Endodermal cell (in vitro differentiated cells): ENCODE measurements at regions not wholly inside any gene's neighbourhood (a gene's known extent, or its start where the extent isn't known, plus 50 kb on each side); places are given as distances from the start of the nearest gene placed in this dataset.
A peak's percentile ranks its signal among the peaks of the same experiment; 100 is the strongest.

Experiments used
- DNase-seq: peaks from one replicate; pipeline ENCODE4 v3.0.0-alpha.2; 2017
- H3K27ac ChIP-seq: 2 replicates; pipeline ENCODE4 v1.5.1; 2013; ENCODE audit warnings: mild to moderate bottlenecking, low read depth, low read length, moderate library complexity
- H3K27me3 ChIP-seq: 2 replicates; pipeline ENCODE4 v1.6.1; 2013; ENCODE audit warnings: mild to moderate bottlenecking, low read length, moderate library complexity; ENCODE audit not compliant: insufficient read depth, control insufficient read depth, poor library complexity, severe bottlenecking
- H3K36me3 ChIP-seq: 2 replicates; pipeline ENCODE4 v1.7.0; 2013; ENCODE audit warnings: mild to moderate bottlenecking, low read length, moderate library complexity; ENCODE audit not compliant: control insufficient read depth, insufficient read depth
- H3K4me1 ChIP-seq: one replicate; pipeline ENCODE4 v1.7.0; 2013; ENCODE audit warnings: low read length; ENCODE audit not compliant: control insufficient read depth, insufficient read depth
- H3K4me3 ChIP-seq: 2 replicates; pipeline ENCODE4 v1.5.1; 2013; ENCODE audit warnings: mild to moderate bottlenecking, low read length, moderate library complexity
- H3K9ac ChIP-seq: 2 replicates; pipeline ENCODE4 v1.6.1; 2013; ENCODE audit warnings: mild to moderate bottlenecking, low read length, moderate library complexity; ENCODE audit not compliant: poor library complexity, severe bottlenecking; ENCODE audit errors: extremely low read depth
- H3K9me3 ChIP-seq: 2 replicates; pipeline ENCODE4 v1.6.1; 2013; ENCODE audit warnings: mild to moderate bottlenecking, low read length, moderate library complexity; ENCODE audit not compliant: control insufficient read depth
- H3K27ac Mint-ChIP-seq: 2 replicates; pipeline ENCODE4 v1.8.0; 2020; ENCODE audit warnings: mixed read lengths
- H3K27me3 Mint-ChIP-seq: 2 replicates; pipeline ENCODE4 v1.8.0; 2021; ENCODE audit warnings: mild to moderate bottlenecking, mixed read lengths; ENCODE audit not compliant: insufficient read depth
- H3K36me3 Mint-ChIP-seq: 2 replicates; pipeline ENCODE4 v1.8.0; 2020; ENCODE audit warnings: low read depth, mixed read lengths
- H3K4me1 Mint-ChIP-seq: 2 replicates; pipeline ENCODE4 v1.8.0; 2020; ENCODE audit warnings: mixed read lengths
- H3K4me3 Mint-ChIP-seq: 2 replicates; pipeline ENCODE4 v1.8.0; 2020; ENCODE audit warnings: mild to moderate bottlenecking, moderate library complexity, mixed read lengths
- H3K9me3 Mint-ChIP-seq: 2 replicates; pipeline ENCODE4 v1.8.0; 2020; ENCODE audit warnings: mild to moderate bottlenecking, mixed read lengths
- WGBS, 2 experiments: methylation state at CpG; one replicate each; pipeline versions ENCODE4 v1.1.5 to v1.1.7; 2013; ENCODE audit warnings: missing lambda C conversion rate in 2 of 2, mixed read lengths in 1 of 2; ENCODE audit not compliant: insufficient coverage in 1 of 2, insufficient read length in 1 of 2; 5-methylcytosine and 5-hydroxymethylcytosine counted together
- TF ChIP-seq, protein P1 (sequence below): fragments of 200-600 bp; sonication (generic); conservative IDR thresholded peaks from 2 replicates; pipeline ENCODE4 v1.5.0; 2021; ENCODE audit warnings: antibody characterized with exemption, mild to moderate bottlenecking

DNA sequence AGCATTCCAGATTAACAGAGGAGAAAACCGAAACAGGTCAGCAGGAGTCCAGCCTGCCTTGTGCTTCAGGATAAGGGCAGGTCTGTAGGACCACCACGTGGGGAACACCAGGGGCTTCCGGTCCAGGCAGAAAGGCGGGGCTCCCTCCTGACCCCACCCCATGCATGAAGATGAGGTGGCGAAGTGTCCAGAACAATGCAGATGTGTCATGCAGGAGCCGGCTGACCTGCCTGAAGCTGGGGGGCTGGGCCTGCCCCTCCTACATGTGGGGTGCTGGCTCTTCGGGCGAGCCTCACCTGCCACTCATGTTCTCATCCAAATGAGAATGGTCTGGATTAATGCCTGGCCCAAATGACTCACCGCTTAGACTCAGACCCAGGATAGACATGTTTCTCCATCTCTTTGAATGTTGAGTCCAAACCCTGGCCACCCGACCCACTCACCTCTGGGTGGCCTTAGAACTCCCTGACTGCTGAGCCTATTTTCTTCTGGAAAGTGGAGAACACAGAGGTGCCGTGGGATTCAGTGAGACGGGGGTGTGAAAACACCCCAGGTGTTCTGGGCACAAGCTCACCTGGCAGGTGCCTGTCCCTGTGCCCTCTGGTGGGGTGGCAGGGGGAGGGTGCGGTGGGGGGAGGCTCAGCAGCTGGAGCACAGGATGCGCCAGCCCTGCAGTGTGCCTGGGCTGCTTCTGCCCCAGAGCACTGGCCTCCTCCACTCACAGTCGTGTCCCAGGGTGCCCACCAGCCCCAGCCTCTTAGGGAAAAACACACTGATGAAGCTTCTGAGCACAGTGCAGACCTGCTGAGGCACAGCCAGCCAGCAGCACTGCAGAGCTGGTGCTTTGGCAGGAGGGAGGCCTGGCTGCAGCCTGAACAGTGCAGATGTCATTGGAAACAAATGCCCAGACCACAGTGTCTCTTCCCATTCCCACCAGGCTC is 55.2 kb upstream of the GDF10 start:
- H3K4me1 ChIP-seq: no peaks in the 10 kb centered on the region
- no peak overlapping the region for H3K9ac ChIP-seq
- 89 to 93% methylated on average over 5 to 14 of the region's 15 CpGs for WGBS, 2 experiments
- DNase-seq: peak; percentile 35
- Mint-ChIP-seq H3K27ac (no peak overlapping the region), H3K4me1 (peaks cover 7% of the 10 kb centered on the region), H3K9me3 (no peaks in the 10 kb centered on the region), H3K36me3 (no peaks in the 10 kb centered on the region), H3K4me3 (no peak overlapping the region), H3K27me3 (peaks cover 25% of the 10 kb centered on the region)
- H3K9me3 ChIP-seq: no peaks in the 10 kb centered on the region
- no peak overlapping the region for H3K4me3 ChIP-seq
- no peak overlapping the region for H3K27ac ChIP-seq
- no peaks in the 10 kb centered on the region for H3K36me3 ChIP-seq
- TF ChIP-seq, protein P1, sequence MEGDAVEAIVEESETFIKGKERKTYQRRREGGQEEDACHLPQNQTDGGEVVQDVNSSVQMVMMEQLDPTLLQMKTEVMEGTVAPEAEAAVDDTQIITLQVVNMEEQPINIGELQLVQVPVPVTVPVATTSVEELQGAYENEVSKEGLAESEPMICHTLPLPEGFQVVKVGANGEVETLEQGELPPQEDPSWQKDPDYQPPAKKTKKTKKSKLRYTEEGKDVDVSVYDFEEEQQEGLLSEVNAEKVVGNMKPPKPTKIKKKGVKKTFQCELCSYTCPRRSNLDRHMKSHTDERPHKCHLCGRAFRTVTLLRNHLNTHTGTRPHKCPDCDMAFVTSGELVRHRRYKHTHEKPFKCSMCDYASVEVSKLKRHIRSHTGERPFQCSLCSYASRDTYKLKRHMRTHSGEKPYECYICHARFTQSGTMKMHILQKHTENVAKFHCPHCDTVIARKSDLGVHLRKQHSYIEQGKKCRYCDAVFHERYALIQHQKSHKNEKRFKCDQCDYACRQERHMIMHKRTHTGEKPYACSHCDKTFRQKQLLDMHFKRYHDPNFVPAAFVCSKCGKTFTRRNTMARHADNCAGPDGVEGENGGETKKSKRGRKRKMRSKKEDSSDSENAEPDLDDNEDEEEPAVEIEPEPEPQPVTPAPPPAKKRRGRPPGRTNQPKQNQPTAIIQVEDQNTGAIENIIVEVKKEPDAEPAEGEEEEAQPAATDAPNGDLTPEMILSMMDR: no peak
- peaks cover 12% of the 10 kb centered on the region for H3K27me3 ChIP-seq

- WGBS, 2 experiments: 92% methylated on average over 5 to 6 of the region's 6 CpGs
- H3K27ac ChIP-seq: no peak overlapping the region
- TF ChIP-seq, protein P1: no peak
- peaks cover 22% of the 10 kb centered on the region for H3K27me3 Mint-ChIP-seq
- peak; percentile 20 for DNase-seq
- no peaks in the 10 kb centered on the region for H3K9me3 ChIP-seq
- H3K27me3 ChIP-seq: peaks cover 12% of the 10 kb centered on the region
- no peaks in the 10 kb centered on the region for H3K9me3 Mint-ChIP-seq
- H3K36me3 ChIP-seq: no peaks in the 10 kb centered on the region
- no peak overlapping the region for H3K9ac ChIP-seq
- no peaks in the 10 kb centered on the region for H3K4me1 ChIP-seq
- H3K4me1 Mint-ChIP-seq: no peaks in the 10 kb centered on the region
- H3K27ac Mint-ChIP-seq: no peak overlapping the region
- H3K4me3 ChIP-seq: no peak overlapping the region
- no peaks in the 10 kb centered on the region for H3K36me3 Mint-ChIP-seq
- H3K4me3 Mint-ChIP-seq: no peak overlapping the region
Observed at GRCh38 chr10:47245731-47246350, 54.2 kb upstream of the GDF10 start.

- TF ChIP-seq, protein P1: no peak
- 87 to 93% methylated on average over 5 to 6 of the region's 6 CpGs for WGBS, 2 experiments
- peaks cover 12% of the 10 kb centered on the region for H3K27me3 ChIP-seq
- H3K9me3 ChIP-seq: no peaks in the 10 kb centered on the region
- H3K36me3 ChIP-seq: no peaks in the 10 kb centered on the region
- no peak overlapping the region for H3K4me3 Mint-ChIP-seq
- H3K27ac ChIP-seq: no peak overlapping the region
- H3K4me1 ChIP-seq: no peaks in the 10 kb centered on the region
- no peak overlapping the region for H3K9ac ChIP-seq
- no peak overlapping the region for H3K27ac Mint-ChIP-seq
- peak; percentile 29 for DNase-seq
- H3K4me1 Mint-ChIP-seq: no peaks in the 10 kb centered on the region
- H3K27me3 Mint-ChIP-seq: peaks cover 17% of the 10 kb centered on the region
- H3K9me3 Mint-ChIP-seq: no peaks in the 10 kb centered on the region
- H3K4me3 ChIP-seq: no peak overlapping the region
- H3K36me3 Mint-ChIP-seq: no peaks in the 10 kb centered on the region
Observed at GRCh38 chr10:47246406-47247147, 53.4 kb upstream of the GDF10 start.
